DMS53 (cell line): ENCODE measurements at regions not wholly inside any gene's neighbourhood (a gene's known extent, or its start where the extent isn't known, plus 50 kb on each side); places are given as distances from the start of the nearest gene placed in this dataset.

ENCODE experiments used
- DNase-seq: peaks from one replicate; lab custom pipeline; 2025; lab: John Stamatoyannopoulos, UW

- DNase-seq = no peak
Measured at GRCh38 chr14:101370593-101371569, 190.4 kb upstream of the DIO3 start.

GRCh38 chr14:101371799-101372793 lies 189.2 kb upstream of the DIO3 start:
- DNase-seq = no peak

GRCh38 chr14:101372894-101373620 lies 188.2 kb upstream of the DIO3 start:
- DNase-seq = no peak

DNA sequence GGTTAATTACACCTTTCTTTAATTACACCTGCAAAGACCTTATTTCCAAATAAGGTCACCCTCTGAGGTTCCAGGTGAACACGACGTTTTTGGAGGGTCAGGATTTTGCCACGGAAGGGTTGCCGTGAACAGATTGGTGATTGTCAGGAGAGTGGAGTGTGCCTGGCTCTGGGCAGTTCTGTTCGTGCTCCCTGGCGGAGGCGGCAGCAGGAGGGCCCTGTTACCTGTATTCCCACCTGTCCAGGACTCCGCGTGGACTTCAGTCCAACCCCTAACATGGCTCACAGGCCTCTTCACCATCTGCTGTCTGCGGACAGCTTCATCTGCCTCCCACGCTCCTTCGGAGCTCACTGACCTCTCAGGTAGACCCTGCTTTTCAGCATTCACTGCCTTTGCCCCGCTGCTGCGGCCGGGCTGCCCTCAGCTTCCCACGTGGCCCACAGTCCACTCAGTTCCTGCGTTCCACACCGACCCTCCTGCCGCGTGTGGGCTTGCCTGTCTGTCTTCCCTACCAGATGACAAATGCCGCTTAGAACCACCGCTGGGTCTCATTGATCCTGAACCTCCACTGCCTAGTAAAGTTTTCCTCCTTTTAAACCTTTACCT lies 187.5 kb upstream of the DIO3 start:
- no peak for DNase-seq

- no peak for DNase-seq
Measured at GRCh38 chr14:101374373-101375338, 186.6 kb upstream of the DIO3 start.

- DNase-seq = no peak
Measured at GRCh38 chr14:101377069-101377468, 184.2 kb upstream of the DIO3 start.

- no peak for DNase-seq
Measured at GRCh38 chr14:101379842-101380241, 181.5 kb upstream of the DIO3 start.

GRCh38 chr14:101380512-101380911 lies 180.8 kb upstream of the DIO3 start:
- no peak for DNase-seq

DNA sequence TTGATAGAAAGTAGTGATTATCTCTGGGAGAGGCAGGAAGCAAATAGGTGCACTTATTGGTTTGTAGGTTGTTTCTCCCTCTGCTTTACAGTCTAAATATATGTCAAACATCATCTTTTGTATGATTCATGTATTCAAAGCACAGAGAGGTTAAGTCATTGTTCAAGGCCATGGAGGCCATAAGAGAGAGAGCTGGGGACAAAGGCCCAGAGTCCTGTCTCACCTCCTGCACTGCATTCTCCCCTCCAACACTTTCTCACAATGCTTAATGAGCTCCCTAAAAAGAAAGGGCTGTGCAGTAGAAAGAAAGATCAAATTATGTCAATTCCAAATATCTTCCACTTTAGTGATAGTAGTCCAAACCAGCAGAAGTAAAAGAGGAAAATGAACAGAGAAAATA lies 180.4 kb upstream of the DIO3 start:
- no peak for DNase-seq

DNA sequence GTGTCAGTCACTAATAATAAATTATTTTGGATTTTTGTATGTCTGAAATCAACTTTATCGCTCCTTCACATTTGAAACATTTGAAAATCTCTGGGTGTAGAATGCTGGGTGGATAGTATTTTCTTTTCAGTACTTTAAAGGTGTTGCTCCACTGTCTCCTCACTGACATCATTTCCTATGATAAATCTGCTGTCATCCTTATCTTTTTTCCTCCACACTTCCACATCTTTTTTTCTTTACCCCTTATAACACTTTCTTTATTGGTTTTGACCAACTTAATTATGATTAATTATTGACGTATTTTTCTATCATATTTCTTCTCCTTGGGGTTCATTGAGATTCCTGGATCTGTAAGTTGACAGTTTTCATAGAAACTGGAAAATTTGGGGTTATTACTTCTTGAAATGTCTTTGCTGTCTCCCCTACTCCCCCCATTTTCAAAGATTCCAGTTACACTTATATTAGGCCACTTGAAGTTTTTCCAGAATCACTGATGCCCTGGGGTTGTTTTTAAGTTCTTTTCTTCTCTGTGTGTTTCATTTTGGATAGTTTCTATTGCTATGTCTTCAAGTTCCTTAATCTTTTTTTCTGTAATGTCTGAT lies 177.5 kb upstream of the DIO3 start:
- no peak for DNase-seq

- no peak for DNase-seq
Measured at GRCh38 chr14:101394374-101394773, 166.9 kb upstream of the DIO3 start.

DNA sequence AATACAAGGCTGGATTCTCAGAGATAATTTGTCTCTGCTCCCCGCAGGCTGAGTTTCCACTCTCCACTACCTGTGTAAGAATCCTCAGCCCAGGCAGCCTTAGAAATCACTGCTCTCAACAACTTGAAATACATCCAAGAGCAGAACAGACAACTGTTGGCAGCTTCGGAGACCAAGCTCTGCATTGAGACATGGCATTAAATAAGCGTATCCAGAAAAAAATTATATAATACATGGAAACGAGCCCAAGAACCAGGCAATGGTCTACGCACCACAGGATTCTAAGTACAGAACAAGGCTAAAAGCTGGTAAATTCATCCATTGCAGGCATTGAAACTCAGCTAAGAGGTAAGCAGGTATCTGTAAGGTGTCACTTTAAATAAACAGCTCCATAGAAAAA lies 165.5 kb upstream of the DIO3 start:
- DNase-seq = no peak

DNA sequence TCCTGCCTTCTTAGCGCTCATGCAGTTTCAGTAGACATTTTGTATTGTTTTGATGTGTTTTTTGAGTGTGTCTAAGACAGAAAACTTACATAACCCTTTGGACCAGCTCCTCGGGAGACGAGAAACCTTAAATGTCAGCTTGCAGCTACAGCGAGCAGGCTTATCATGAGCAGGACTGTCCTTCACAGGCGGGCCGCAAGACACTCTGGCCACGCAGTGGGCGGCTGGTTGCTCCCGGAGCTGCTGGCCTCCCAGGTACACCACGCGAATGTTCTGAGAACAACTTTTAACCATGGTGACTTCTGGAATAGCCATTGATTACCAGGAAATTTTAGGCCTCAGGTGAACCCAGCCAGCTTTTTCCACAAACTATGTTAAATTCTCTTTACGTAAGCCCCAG lies 164.1 kb upstream of the DIO3 start:
- no peak for DNase-seq

- DNase-seq = no peak
Measured at GRCh38 chr14:101398011-101398410, 163.3 kb upstream of the DIO3 start.

DNA sequence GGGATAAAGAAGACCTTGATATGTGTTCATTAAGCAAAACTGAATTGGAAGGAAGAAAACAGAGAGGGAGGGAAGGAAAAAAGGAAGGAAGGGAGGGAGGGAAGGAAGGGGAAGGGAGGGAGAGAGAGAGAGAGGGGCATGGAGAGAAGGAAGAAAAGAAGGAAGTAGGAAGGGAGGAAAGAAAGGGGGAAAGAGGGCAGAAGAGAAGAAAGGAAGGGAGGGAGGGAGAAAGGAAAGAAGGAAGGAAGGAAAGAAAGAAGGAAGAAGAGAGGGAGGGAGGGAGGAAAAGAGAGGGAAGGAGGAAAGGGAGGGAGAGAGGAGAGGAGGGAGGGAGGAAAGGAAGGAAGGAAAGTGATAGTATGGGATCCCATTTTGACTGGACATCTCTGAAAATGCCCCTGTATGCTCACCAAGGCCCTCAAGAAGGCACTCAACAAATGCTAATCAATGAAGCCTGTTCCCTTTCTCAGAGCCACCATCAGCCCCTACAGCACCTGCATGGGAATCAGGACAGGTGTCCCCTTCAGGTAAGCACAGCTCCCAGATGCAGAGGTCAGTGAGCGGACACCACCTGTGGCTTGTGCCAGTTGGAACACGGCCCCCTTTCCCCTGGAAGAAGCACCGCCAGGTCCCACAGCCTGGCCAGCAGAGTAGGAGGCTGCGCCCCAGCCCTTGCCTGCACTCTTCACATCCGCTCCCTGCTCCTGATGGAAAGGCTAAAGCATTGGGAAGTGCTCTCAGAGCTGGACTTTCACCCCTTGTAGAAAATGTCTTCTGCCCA lies 161.4 kb upstream of the DIO3 start:
- DNase-seq = no peak

- no peak for DNase-seq
Measured at GRCh38 chr14:101400830-101401229, 160.5 kb upstream of the DIO3 start.

- DNase-seq = no peak
Measured at GRCh38 chr14:101402936-101403660, 158.2 kb upstream of the DIO3 start.

GRCh38 chr14:101404426-101405170 lies 156.7 kb upstream of the DIO3 start:
- no peak for DNase-seq
